NCI-H2081 (cell line): ENCODE measurements at regions not wholly inside any gene's neighbourhood (a gene's known extent, or its start where the extent isn't known, plus 50 kb on each side); places are given as distances from the start of the nearest gene placed in this dataset.
"Not testable (repeated sequence)": the region's sequence is repeated elsewhere in the genome, so short reads cannot be mapped to it uniquely, and the experiment has no call there.

ENCODE experiments used
- DNase-seq, 2 experiments: peaks; one replicate each; lab custom pipeline; 2025; lab: John Stamatoyannopoulos, UW

GRCh38 chr12:19908830-19909229, 459.5 kb upstream of the PDE3A start:
- no peak for DNase-seq

- no peak for DNase-seq
These were observed 458.9 kb upstream of the PDE3A start for GRCh38 chr12:19909418-19909817.

DNA sequence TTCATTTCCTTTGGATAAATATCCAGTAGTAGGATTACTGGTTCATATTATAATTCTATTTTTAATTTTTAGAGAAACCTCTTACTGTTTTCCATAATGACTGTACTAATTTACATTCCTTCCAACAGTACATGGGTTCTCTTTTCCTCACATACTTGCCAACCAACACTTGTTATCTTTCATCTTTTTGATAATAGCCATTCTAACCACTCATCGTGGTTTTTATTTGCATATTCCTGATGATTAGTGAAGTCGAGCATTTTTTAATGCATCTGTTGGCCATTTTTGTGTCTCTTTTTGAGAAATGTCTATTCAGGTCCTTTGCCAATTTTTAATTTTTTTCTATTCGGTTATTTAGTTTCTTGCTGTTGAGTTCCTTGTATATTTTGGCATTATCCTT, 457.7 kb upstream of the PDE3A start:
- no peak for DNase-seq

GRCh38 chr12:19912991-19913390, 455.3 kb upstream of the PDE3A start:
- peak in 1 of 2 experiments; percentile 3 for DNase-seq

- DNase-seq = peak; percentile 68 to 87
These were observed 452.7 kb upstream of the PDE3A start for GRCh38 chr12:19915392-19916195.

DNA sequence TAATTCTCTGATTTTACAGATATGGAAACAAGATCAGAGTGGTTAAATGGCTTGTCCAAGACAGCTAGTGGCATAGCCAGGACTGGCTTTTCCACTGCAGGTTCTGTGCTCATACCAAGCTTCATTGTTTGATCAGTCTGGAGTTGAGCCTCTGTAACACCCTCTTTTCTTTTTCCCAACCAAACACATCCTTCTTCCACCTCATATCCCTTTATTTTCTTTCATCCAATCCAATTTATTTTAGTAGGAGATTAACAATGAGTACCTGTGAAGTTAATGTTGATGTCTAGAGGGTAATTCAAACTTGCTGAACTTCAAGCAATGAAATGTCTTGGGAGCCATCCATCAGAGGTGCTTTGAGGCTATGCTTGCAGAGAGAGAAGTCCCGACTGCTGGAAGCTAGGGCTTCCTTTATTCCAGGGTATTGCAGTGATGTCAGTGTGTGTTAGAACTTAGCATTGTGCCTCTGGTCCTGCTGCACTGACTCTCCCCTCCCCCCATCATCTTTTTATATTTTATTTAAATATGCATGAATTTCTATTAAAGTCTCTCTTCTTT, 452.1 kb upstream of the PDE3A start:
- peak in 1 of 2 experiments; percentile 36 for DNase-seq

- peak; percentile 13 to 63 for DNase-seq
These were observed 451.4 kb upstream of the PDE3A start for GRCh38 chr12:19916974-19917373.

- not testable (repeated sequence) for DNase-seq
These were observed 446.6 kb upstream of the PDE3A start for GRCh38 chr12:19921716-19922115.

GRCh38 chr12:19922717-19923116, 445.6 kb upstream of the PDE3A start:
- DNase-seq = no peak

DNA sequence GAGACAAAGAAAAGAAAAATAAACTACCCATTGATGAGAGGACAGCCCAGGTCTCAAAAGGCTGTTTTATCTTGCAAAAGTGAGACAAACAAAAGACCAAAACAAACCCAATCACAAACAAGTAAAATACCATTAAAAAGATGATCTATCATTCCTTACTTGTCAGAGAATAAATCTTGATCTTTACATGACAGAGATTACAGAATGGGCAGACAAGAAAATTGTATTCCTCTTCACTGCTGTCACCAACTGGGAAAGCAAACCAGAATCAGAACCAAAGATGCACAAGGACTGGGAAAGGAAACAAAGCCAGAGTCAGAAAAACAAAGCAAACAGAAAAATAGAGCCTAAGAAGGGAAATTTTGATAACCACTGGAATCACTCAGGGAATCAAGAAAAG, 444.0 kb upstream of the PDE3A start:
- DNase-seq = no peak

GRCh38 chr12:19925841-19926240, 442.5 kb upstream of the PDE3A start:
- no peak for DNase-seq

DNA sequence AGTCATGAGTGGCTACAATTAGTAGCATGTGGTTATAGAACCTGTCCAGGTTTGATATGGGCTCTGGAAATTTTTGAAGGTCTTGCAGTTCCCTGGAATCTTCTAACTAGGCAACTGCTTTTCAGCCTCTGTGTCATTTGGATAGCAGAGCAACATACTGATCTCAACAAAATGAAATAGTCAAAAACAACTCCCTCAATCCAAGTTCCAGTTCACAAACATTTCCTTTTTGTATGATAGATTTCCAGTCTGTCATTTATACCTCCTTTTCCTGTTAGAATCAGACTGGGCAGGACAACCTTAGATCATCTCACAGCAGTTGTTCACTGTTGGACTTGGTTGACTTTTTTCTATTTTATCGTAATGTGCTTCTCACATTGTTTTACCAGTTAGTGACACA, 442.1 kb upstream of the PDE3A start:
- no peak for DNase-seq

DNA sequence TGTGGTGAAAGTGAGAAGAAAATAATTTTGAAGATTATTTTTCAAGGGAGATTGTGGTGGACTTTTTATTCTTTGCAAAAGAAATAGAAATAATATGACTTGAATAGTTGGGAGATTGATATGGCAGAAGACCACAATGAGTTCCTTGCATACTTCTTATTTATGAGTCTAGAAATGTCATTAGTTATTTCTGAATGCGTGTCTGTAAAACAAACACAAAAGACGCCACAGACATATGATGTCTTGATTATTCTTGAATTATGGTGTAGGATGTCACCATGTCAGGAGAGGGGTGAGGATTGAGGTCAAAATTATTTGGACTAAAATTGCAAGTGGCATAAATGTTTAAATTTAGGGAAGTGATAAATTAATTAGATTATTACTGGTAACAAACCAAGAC, 440.7 kb upstream of the PDE3A start:
- DNase-seq = no peak

DNA sequence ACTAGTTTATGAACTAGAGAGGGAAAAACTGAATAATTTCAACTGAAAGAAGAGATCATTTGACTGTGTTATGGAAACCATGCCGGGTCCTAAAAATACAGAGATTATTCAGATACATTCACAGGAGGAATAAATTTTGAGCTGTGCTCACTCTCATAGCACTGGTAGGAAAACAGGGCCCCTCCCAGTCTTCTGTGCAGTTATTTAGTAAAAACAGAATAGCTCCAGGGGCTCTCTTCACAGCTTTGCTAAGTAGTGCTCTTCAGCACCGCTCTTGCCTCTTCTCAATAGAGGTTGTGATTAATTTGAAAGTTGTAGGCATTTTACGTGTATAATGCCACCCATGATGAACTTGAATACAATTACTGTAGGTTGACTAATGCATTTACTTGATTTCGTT, 435.9 kb upstream of the PDE3A start:
- DNase-seq = no peak

DNA sequence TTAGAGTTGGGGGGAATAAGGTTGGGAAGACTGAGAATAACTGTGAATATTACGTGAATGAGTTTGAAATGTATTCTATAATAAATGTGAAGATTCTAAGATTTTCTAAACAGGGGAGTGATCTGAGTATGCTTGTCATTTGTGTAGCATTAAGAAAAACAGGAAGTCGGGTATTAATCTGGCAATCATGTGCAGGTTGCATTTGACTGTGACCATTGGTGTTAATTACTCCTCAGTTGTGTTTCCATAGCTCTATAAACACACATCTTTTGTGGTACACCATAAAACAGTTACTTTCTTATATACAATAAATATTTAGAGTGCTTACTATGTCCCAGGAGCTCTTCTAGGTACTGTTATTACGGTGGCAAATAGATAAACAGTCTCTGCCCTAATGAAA, 434.4 kb upstream of the PDE3A start:
- no peak for DNase-seq

DNA sequence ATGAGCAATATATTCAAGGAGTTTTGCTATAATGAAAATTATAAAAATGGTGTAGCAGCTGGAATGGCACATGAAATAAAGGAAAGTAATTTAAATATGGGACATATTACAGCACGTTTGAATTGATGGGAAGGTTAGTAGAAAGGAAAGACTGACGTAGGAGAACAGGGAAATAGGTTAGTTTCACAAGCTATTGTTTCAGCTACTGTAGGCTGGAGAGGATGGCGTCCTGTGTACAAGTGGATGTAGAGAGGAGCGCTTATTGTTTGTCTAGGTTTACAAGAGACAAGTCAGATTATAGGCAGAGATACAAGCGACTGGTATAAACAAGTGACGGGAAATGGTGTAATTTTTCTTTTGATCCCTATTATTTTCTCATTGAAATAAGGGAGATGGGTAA, 431.2 kb upstream of the PDE3A start:
- no peak for DNase-seq

- DNase-seq = no peak
These were observed 430.3 kb upstream of the PDE3A start for GRCh38 chr12:19938031-19938430.

DNA sequence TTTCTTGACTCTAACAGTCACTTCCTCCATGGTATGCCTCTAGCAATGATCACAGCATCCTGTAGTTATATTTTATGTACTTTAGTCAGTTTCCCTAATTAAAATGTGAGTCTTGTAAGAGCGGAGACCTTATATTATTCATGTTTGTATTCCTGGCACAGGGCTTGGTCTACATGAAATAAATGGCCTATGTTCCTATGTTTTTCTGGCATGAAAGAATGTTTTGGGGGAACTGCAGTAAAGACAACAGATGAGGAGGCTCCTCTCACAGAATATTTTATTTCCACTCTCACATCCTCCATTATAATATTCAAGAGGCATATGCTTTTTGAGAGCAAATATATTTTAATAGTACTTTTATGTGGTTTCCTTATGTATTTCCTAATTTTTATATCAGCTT, 429.8 kb upstream of the PDE3A start:
- no peak for DNase-seq

DNA sequence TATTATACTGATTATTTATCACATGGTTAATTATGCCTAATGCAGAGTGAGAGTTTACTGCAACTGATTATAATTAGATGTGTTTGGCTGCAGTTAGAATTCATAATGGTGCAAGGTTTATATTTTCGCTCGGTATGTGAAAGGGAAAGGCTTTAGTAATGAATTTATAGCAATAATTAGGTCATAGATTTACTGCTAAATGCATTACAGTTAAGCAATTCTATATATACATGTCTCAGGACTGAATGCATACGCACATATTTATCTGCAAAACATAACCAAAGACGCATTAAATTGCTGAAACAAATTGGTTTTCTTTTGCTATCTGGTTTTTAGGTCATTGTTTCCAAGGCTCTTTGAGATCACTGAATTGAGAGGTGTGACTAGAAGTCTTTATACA, 428.1 kb upstream of the PDE3A start:
- no peak for DNase-seq

- no peak for DNase-seq
These were observed 427.2 kb upstream of the PDE3A start for GRCh38 chr12:19941096-19941495.

- DNase-seq = no peak
These were observed 422.5 kb upstream of the PDE3A start for GRCh38 chr12:19945559-19946435.

GRCh38 chr12:19946550-19946949, 421.8 kb upstream of the PDE3A start:
- DNase-seq = no peak

DNA sequence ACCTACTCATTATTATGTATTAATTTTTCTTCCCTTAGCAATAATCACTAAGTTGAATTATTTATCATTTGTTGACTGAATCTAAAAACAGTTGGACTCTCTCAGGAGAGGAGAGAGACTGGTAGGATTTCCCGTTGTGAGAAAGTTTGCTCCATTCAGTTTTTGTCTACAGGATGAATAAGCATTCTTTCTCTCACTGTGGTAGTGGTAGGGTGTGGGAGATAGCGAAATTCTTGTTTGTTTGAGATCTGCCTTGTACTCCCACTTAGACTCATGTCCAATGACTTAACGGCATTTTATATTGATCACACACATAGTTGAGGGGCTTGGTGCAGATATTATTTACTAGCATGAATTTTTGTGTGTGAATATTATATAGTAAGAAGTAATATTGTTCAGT, 421.0 kb upstream of the PDE3A start:
- DNase-seq = no peak
